ENCODE measurements at regions not wholly inside any gene's neighbourhood (a gene's known extent, or its start where the extent isn't known, plus 50 kb on each side); places are given as distances from the start of the nearest gene placed in this dataset.

DNA sequence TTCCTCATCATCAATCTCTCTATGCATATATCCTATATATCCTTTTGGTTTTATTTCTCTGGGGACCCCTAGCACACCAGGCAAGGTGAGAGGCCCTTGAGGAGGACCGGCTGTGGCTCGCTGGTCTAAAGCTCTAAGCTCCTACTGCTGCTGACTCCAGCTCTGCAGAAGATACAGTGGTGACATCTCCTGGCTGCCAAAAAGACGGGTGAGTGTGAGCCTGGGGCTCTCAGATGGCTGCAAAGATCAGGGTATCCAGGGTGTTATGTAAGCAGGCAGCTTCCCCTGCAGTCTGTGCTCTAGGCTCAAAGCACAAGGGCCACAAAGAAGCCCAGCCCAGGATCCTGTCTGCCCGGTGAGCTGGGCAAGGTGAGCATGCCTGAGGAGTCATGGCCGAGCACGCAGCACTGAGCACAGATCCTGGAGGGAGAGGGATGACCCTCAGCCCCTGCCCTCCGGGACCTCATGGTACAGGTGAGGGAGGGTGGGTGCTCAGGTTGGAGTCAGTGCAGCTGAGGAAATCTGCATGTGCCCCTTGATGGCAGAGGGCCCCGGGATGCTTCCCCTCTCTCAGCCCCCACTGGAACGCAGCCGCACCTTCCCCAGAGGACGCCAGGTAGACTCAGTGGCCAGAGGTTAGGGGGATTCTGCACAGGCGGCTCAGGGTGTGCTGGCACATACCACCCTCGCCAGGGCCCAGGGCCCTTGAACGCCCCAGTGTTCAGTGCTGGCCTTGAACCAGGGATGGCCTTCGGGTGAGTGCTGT is 95.4 kb upstream of the INSIG1 start:
- no peak for DNase-seq

- DNase-seq = no peak
Measured at GRCh38 chr7:155203059-155203881, 94.4 kb upstream of the INSIG1 start.

- no peak for DNase-seq
Measured at GRCh38 chr7:155203882-155204691, 93.6 kb upstream of the INSIG1 start.

- no peak for DNase-seq
Measured at GRCh38 chr7:155204744-155205367, 92.8 kb upstream of the INSIG1 start.

DNA sequence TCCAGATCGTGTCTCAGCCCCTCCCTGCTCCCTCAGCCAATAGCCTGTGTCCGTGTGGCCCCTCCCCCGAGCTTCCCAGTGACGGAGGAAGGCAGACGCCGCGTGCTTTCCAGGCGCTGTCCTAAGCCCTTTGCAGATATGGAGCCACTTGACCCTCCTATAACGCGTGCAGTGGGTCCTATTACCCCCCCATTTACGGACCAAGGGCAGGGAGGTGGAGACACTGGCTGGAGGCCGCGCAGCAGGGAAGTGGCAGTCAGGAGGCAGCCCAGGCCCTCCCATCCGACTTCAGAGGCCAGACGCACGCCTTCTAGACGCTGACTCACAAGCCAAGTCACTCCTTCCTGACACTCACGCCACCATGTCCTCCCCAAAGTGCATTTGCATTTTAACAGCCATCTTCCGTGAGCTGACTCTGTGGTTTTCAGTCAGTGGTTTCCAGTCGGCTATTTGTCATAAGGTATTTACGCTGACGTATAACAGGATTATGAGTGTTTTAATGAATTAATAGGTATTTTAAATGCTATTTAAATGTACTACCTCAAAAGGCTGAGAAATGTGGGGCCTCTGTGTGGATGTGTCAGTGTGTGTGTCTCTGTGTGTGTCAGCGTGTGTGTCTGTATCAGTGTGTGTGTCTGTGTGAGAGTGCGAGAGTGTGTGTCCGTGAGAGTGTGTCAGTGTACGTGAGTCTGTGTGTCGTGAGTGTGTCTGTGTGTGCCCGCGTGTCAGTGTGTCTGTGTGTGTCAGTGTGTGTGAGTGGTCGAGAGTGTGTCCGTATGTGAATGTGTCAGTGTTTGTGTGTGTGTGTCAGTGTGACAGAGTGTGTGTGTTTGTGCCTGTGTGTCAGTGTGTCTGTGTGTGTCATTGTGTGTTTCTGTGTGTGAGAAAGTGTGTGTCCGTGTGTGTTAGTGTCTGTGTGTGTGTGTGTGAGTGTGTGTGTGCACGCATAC is 92.0 kb upstream of the INSIG1 start:
- DNase-seq = peak; percentile 64 to 100 (median 84)

- peak in 4 of 5 experiments; percentile 43 to 95 (median 56) for DNase-seq
Measured at GRCh38 chr7:155206318-155207020, 91.2 kb upstream of the INSIG1 start.

DNA sequence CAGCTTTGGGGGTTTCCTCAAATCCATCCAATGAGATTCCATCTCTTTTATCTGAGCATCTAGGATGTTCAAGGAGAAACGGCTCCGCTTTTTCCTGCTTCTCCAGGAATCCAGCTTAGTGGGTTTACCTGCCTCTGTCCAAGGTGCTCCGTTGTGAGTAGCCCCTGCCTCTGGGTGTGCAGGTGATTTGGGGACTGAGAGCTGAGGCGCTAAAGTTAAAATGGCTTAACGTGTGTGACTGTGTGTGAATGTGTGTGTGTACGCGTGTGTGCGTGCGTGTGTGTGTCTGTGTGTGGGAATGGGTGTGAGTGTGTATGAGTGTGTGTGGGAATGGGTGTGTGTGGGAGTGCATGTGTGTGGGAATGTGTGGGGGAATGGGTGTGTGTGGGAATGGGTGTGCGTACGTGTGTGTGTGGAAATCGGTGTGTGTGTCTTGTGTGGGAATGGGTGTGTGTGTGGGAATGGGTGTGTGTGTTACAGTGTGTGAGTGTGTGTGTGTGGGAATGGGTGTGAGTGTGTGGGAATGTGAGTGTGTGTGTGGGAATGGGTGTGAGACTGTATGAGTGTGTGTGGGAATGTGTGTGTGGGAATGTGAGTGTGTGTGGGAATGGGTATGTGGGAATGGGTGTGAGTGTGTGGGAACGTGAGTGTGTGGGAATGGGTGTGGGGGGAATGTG is 90.2 kb upstream of the INSIG1 start:
- DNase-seq = no peak

DNA sequence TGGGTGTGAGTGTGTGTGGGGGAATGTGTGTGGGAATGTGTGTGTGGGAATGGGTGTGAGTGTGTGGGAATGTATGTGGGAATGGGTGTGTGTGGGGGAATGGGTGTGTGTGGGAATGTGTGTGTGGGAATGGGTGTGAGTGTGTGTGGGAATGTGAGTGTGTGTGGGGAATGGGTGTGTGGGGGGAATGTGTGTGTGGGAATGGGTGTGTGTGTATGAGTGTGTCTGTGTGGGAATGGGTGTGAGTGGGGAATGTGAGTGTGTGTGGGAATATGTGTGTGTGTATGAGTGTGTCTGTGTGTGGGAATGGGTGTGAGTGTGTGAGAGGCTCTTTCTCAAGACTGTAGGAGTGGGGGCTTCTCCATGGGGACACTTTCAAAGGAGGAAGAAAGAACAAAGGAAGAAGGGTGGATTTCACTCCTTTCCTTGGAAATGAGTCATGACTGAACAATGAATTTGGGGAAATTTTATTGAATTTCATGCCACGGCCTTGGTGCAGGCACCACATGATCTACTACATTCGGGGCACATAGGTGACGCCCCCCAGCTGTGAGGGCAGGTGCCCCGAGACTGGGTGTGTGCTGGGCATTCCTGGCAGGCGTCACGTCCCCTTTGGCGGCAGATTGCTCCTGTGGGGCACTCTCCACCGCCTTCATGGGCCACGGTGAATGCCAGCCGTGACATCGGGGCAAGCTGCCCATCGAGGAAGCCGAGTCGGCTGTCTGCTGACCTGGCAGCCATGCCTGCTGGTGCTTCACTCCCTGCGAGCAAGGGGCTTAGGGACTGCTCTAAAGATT is 88.8 kb upstream of the INSIG1 start:
- DNase-seq = peak in 1 of 5 experiments; percentile 36

- peak in 1 of 5 experiments; percentile 46 for DNase-seq
Measured at GRCh38 chr7:155209478-155210319, 88.0 kb upstream of the INSIG1 start.

- DNase-seq = no peak
Measured at GRCh38 chr7:155210356-155210755, 87.3 kb upstream of the INSIG1 start.

DNA sequence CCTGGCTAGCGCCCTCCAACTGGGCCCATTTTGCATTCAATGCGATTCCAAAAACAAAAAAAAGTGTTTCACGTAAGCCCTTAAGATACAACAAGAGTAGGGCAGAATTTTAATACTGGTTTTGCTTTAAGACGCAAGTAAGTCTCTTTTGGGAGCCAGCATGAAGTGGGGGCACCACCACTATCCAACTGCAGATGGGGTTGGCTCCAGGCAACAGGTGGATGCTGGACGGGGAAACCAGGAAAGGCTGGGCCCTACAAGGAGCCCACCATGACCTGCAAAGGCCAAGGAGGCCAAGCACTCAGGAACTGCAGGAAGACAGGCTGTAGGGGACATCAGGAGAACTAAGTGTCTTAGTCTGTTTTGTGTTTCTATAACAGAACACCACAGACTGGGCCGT is 86.5 kb upstream of the INSIG1 start:
- DNase-seq = no peak

DNA sequence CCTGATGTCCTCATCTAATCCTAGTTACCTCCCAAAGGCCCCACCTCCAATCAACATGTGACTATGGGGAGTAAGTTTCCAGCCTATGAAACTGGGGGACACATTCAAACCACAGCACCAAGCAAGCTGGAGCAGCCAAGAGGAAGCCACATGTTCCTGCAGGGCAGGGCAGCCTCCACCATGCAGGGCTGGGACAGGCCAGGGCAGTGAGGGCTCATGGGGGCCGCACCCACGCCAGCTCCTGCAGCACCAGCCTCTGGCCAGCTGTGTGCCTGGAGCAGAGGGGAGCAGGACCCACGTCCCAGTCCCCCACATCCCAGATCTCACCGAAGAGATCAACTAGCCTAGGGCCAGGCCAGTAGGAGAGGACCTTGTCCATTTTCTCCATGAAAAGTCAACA is 85.9 kb upstream of the INSIG1 start:
- no peak for DNase-seq

DNA sequence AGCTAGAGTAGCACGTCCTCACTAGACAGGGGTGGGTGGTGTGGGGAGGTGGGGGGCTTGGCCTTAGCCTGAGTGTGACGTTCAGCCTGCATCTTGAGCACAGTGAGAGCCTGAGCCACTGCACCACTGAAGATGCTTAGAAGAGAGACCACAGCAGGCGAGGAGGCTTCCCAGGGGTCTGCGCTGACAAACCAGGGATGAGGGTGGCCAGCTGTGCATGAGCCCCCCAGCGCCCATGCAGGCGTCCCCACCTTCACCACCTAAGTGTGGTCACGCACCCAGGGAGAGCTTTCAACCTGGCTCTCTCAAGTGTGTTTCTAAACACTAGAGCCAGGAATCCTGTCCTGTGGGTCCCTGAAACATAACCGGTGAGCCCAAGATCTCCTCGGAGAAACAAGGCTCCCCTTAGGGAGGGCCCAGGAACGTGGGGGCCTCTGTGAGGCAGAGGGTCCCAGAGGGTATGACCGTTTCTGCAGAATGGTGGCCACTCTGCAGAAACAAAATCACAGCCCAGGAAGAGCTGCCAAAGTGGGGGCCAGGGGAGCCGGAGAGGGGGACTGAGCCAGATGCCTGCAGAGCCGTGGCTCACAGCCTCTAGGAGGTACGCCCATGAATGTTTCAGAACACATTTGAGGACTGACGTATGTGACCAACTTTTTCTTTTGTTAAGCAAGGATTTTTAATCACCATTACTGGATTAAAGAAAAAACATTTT is 85.2 kb upstream of the INSIG1 start:
- no peak for DNase-seq

DNA sequence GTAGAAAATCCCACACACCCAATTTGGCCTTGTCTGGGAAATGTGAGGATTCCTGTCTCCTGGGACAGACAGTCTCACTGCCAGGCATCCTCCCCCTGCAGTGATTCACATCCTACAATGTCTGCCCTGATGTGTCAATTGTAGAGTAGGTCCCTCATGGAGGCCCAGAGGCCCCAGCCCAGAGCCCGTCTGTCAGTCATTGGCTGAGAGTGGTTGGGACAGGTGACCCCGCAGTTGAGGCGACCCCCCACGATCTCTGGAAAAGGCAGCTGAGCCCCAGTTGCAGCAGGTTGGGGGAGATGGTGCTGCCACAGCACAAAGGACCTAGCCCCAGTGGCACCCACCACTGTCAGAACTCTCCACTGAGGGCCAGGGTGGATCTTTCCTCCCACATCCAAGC is 84.3 kb upstream of the INSIG1 start:
- no peak for DNase-seq

GRCh38 chr7:155213955-155214740 is 83.5 kb upstream of the INSIG1 start:
- no peak for DNase-seq

DNA sequence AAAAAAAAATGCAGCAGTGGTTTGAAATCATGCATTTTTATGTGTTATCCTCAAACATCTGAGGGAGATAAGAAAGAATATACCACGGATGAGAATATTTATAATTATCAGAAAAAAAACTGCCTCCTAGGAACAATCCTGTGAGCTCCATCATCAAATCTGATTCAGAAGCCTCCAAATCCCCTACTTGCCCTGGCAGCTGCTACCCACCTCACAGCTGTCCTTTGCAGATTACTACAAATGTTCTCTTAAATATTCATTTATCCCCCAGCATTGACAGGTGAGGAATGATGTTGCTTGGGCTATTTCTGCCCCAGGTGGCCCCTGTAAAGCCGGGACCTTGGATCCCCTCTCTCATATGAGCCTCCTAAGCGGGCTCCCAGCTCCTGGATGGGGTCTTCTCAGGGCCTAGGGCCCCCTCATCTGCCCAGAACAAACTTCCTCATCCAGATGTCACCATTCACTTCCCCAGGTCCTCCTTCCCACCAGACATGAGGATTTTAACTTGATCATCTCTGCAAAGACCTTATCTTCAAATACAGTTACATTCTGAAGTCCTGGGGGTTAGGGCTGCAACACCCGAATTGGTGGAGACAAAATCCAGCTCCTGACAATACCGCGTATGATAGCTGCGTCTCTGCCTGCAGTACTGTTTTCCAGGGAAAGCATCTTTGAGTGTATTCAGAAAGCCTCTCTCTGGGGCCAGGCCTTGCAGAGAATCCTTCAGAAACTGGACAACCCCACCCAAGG is 81.9 kb upstream of the INSIG1 start:
- no peak for DNase-seq
